ENCODE measurements at regions not wholly inside any gene's neighbourhood (a gene's known extent, or its start where the extent isn't known, plus 50 kb on each side); places are given as distances from the start of the nearest gene placed in this dataset.

DNA sequence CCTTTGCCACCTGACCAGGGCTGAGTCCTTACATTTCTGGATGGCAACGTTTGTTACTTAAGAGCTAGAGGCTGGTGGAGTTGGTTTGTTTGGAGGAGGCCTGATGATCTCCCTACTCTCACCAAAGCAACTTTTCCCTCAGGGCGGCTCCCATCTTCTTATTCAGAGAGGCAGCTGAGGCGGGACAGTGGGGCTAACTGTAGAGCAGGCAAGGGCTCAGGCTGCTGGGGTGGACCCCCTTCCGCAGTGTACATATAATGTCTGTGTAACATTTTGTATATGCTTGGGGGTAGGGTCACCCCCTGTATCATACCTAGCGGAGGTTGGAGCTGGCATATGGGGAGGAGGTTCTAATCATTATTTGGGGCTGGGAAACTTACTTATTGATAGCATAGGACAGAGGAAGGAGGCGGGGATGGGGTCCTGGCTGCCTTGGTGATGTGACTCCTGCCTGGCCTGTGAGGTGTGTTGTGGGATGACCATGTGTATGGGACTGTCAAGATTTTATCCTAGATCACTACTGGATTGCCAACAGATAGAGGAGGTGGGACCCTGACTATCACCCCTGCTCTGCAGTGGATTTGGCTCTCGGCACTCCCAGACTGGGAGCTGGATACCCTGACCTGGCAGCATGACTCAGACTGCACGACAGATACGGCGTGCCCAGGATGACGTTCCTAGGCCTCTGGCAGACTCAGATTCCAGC, 52.5 kb upstream of the UBE2Q2 start:
- TF ChIP-seq CEBPB (IDR thresholded peaks at IDR 0.05) (no peak), MAFK (IDR thresholded peaks at IDR 0.05; ENCODE audit: partially characterized antibody) (no peak), POLR2A (IDR thresholded peaks at IDR 0.05; ENCODE audit: low read length) (no peak), CTCF (IDR thresholded peaks at IDR 0.05) (no peak)
